H1 (cell line): ENCODE measurements at regions not wholly inside any gene's neighbourhood (a gene's known extent, or its start where the extent isn't known, plus 50 kb on each side); places are given as distances from the start of the nearest gene placed in this dataset.

Experiments used
- CBX5 ChIP-seq: fragments of 300-800, 300-1000 bp; sonication (generic); IDR thresholded peaks from 2 replicates; pipeline ENCODE4 v1.7.1; 2016; ENCODE audit warnings: antibody characterized with exemption, low read length, low read depth
- CHD7 ChIP-seq: fragments of 300-600 bp; sonication (generic); IDR thresholded peaks from 2 replicates; pipeline ENCODE4 v1.7.1; 2012; ENCODE audit warnings: low read length, moderate library complexity, mild to moderate bottlenecking, inconsistent platforms; ENCODE audit not compliant: insufficient replicate concordance
- E2F6 ChIP-seq: IDR thresholded peaks from 2 replicates; pipeline ENCODE4 v1.6.1; 2012; ENCODE audit warnings: inconsistent platforms
- GABPA ChIP-seq: IDR thresholded peaks from 2 replicates; pipeline ENCODE4 v1.6.1; 2011; ENCODE audit warnings: mild to moderate bottlenecking, low read length, moderate library complexity, borderline replicate concordance; ENCODE audit not compliant: insufficient read depth
- MAX ChIP-seq: IDR thresholded peaks from 2 replicates; pipeline ENCODE4 v1.6.1; 2012; ENCODE audit warnings: inconsistent platforms
- RNF2 ChIP-seq: fragments of 200-900, 300-1000 bp; sonication (generic); IDR thresholded peaks from 2 replicates; pipeline ENCODE4 v1.7.1; 2016; ENCODE audit warnings: borderline replicate concordance, low read depth, mild to moderate bottlenecking, antibody characterized with exemption, low read length; ENCODE audit not compliant: poor library complexity, severe bottlenecking; ENCODE audit errors: missing control alignments
- SIRT6 ChIP-seq: IDR thresholded peaks from one replicate; pipeline ENCODE4 v1.7.1; 2012; ENCODE audit warnings: low read length, inconsistent platforms
- SP2 ChIP-seq: IDR thresholded peaks from 2 replicates; pipeline ENCODE4 v1.6.1; 2012; ENCODE audit warnings: mild to moderate bottlenecking, low read length, inconsistent platforms
- USF2 ChIP-seq: IDR thresholded peaks from 2 replicates; pipeline ENCODE4 v1.6.1; 2011; ENCODE audit warnings: low read length, improper control_type of control experiment
- YY1 ChIP-seq: IDR thresholded peaks from 2 replicates; pipeline ENCODE4 v1.6.1; 2011; ENCODE audit warnings: low read depth, mild to moderate bottlenecking, low read length

GRCh38 chr13:37226971-37227370, 121.5 kb upstream of the CSNK1A1L start (continued):
- no peak for TF ChIP-seq USF2
- TF ChIP-seq RNF2 = no peak
- TF ChIP-seq CHD7 = no peak
- TF ChIP-seq GABPA = no peak
- no peak for TF ChIP-seq YY1
- TF ChIP-seq SIRT6 = no peak
- TF ChIP-seq SP2 = no peak
- no peak for TF ChIP-seq E2F6
- TF ChIP-seq MAX = no peak
- TF ChIP-seq CBX5 = no peak
